Fibroblast of villous mesenchyme (primary cell): ENCODE measurements at regions not wholly inside any gene's neighbourhood (a gene's known extent, or its start where the extent isn't known, plus 50 kb on each side); places are given as distances from the start of the nearest gene placed in this dataset.

Experiments
- DNase-seq: peaks from one replicate; pipeline ENCODE4 v3.0.0-alpha.2; 2010; ENCODE audit warnings: low read depth
- H3K4me3 ChIP-seq: 2 replicates; pipeline ENCODE4 v1.5.1; 2011; ENCODE audit warnings: low read depth, mild to moderate bottlenecking, low read length
- TF ChIP-seq, protein P1 (sequence below): IDR thresholded peaks from 2 replicates; pipeline ENCODE4 v1.5.1; 2012; ENCODE audit warnings: low read depth, mild to moderate bottlenecking, low read length; ENCODE audit not compliant: insufficient read depth

DNA sequence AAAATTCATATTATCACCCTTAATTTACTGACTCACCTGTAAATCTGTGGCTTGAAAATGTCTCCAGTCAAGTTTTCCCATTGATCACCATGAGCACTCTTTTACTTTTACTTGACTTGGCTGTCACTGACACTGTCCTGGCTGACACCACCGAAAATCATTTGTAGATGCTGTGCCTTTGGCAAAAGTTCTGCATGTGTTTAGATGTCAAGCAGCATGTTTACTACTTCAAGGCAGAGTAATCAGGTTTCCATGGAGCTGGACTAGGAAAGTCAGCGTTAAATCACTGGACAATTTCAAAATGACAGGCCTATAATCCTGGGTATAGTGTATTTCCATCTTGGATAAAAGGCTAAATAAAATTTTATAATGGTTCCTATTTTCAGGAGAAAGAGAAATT, 1530.6 kb upstream of the CDH6 start:
- no peak overlapping the region for H3K4me3 ChIP-seq
- no peak for DNase-seq
- TF ChIP-seq, protein P1, sequence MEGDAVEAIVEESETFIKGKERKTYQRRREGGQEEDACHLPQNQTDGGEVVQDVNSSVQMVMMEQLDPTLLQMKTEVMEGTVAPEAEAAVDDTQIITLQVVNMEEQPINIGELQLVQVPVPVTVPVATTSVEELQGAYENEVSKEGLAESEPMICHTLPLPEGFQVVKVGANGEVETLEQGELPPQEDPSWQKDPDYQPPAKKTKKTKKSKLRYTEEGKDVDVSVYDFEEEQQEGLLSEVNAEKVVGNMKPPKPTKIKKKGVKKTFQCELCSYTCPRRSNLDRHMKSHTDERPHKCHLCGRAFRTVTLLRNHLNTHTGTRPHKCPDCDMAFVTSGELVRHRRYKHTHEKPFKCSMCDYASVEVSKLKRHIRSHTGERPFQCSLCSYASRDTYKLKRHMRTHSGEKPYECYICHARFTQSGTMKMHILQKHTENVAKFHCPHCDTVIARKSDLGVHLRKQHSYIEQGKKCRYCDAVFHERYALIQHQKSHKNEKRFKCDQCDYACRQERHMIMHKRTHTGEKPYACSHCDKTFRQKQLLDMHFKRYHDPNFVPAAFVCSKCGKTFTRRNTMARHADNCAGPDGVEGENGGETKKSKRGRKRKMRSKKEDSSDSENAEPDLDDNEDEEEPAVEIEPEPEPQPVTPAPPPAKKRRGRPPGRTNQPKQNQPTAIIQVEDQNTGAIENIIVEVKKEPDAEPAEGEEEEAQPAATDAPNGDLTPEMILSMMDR: no peak

DNA sequence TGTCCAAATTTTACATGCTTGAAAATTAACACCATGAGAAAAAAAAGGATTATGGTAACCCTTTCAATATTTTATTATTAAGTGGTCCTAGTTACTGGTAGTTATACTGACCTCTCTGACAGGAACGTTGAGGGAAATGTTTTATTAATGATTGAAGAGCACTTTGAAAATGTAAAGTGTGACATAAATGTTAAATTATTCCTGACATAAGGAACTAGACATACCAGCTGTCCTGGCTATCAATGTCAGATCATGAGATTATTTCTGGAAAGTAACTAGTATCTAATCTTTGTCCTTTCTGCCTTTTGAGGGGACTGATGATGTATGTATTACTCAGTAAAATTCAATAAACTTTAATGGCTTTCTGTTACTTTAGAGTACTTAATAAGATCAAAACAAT, 1538.5 kb upstream of the CDH6 start:
- H3K4me3 ChIP-seq: no peak overlapping the region
- TF ChIP-seq, protein P1: no peak
- no peak for DNase-seq

DNA sequence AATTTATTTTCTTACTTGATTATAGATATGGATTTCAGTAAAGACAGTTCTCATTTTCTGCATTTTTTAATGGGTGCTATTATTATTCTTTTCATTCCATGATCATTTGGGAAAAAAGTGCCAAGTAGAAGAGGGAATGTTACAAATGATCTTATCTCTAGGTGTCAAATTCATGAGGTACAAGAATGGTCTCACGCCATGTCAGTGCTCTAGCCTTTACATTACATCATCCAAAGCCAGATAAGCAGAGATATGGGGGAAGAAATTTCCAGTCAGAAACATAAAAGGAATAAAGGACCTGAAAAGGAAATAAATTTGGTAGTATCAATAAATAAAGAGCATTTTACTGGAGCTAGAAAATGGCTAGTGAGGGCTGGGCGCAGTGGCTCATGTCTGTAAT, 1544.2 kb upstream of the CDH6 start:
- TF ChIP-seq, protein P1: no peak
- no peak for DNase-seq
- no peak overlapping the region for H3K4me3 ChIP-seq

DNA sequence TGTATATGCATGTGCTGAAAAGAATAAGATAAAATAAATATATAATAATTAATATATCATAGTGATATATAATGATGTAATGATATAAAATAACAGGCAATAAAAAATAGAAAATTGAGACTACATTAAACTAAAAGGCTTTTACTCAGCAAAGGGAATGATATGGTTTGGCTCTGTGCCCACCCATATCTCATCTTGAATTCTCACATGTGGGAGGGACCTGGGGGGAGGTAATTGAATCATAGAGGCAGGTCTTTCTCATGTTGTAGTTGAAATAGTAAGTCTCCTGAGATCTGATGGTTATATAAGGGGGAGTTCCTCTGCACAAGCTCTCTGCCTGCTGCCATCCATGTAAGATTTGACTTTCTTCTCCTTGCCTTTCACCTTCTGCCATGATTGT, 1550.9 kb upstream of the CDH6 start:
- TF ChIP-seq, protein P1: no peak
- H3K4me3 ChIP-seq: no peak overlapping the region
- no peak for DNase-seq

DNA sequence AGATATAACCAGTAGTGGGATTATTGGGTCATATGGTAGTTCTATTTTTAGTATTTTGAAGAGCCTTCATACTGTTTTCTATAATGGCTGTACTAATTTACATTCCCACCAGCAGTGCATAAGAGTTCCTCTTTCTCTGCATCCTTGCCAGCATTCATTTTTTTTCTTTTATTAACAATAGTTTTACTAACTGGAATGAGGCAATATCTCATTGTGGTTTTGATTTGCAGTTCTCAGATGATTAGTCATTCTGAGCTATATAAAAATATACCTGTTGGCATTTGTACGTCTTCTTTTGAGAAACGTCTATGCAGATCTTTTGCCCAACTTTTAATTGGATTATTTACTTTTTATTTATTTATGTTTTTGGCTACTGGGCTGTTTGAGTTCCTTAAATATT, 1579.3 kb upstream of the CDH6 start:
- no peak for DNase-seq
- H3K4me3 ChIP-seq: no peak overlapping the region
- TF ChIP-seq, protein P1: no peak

DNA sequence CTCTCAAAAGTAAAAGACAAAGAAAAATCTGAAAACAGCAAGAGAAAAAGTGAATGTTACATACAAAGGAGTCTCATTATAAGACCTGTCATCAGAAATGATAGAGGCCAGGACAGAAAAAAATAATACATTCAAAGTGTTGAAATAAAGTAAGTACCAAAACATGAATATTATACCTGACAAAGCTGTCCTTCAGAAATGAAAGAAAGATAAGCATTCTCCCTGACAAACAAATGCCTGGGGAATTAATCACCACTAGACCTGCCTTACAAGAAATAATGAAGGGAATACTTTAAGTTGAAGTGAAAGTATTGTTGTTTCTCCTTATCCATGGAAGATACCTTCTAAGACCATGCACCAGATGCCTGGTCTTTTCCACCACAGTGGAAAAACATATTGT, 1605.2 kb upstream of the CDH6 start:
- H3K4me3 ChIP-seq: no peak overlapping the region
- TF ChIP-seq, protein P1: no peak
- no peak for DNase-seq

DNA sequence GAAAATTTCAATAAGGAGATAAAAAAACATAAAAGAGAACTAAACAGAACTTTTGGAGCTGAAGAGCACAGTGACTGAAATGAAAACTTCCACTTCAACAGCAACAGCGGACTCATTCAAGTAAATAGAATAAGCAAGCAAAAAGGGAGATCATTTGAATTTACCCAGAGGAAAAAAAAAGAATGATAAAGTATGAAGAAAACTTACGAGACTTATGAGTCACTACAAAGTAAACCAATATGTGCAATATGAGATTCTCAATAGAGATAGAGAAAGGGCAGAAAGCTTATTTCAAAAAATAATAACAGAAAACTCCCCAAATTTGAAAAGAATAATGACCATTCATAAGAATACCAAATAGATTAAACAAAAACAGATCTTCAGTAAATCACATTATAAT, 1605.7 kb upstream of the CDH6 start:
- no peak for DNase-seq
- no peak overlapping the region for H3K4me3 ChIP-seq
- TF ChIP-seq, protein P1: no peak
